H1 (cell line): ENCODE measurements at regions not wholly inside any gene's neighbourhood (a gene's known extent, or its start where the extent isn't known, plus 50 kb on each side); places are given as distances from the start of the nearest gene placed in this dataset.

Experiments used
- CTCF ChIA-PET: fragments of 300-600 bp; sonication (Branson Sonifier 250); formaldehyde crosslinking; loops from one replicate; lab custom pipeline; 2021; ENCODE audit not compliant: partially characterized antibody; lab: Charles Lee
- POLR2A ChIA-PET: fragments of 300-600 bp; sonication (Branson Sonifier 250); formaldehyde crosslinking; loops from one replicate; lab custom pipeline; 2021; ENCODE audit warnings: inconsistent platforms; ENCODE audit not compliant: partially characterized antibody; lab: Charles Lee
- DNase-seq, 2 experiments: peaks; one replicate each; pipeline versions ENCODE4 v3.0.0 to v3.0.0-alpha.2; 2010 to 2022; ENCODE audit warnings: low spot score in 2 of 2, low read depth in 1 of 2, mixed read lengths in 1 of 2
- FAIRE-seq: peaks from 2 replicates; lab custom pipeline; 2011; peaks lifted over from hg19 to GRCh38; lab: Jason Lieb, UNC
- H2AFZ ChIP-seq: 2 replicates; pipeline ENCODE4 v1.8.1; 2012; ENCODE audit warnings: low read length, inconsistent platforms
- H2AK5ac ChIP-seq: 2 replicates; pipeline ENCODE4 v1.6.1; 2013; ENCODE audit warnings: low read depth, low read length
- H2BK120ac ChIP-seq: replicated peaks from 2 replicates; pipeline ENCODE3; 2013; ENCODE audit warnings: low read depth, low read length, inconsistent platforms
- H2BK12ac ChIP-seq: 2 replicates; pipeline ENCODE4 v1.6.1; 2013; ENCODE audit warnings: low read depth, low read length
- H2BK15ac ChIP-seq: 2 replicates; pipeline ENCODE4 v1.6.1; 2013; ENCODE audit warnings: low read length
- H2BK20ac ChIP-seq: 2 replicates; pipeline ENCODE4 v1.6.1; 2013; ENCODE audit warnings: low read length
- H2BK5ac ChIP-seq: 2 replicates; pipeline ENCODE4 v1.6.1; 2013; ENCODE audit warnings: low read depth, low read length
- H3K14ac ChIP-seq: 2 replicates; pipeline ENCODE4 v1.6.1; 2013; ENCODE audit warnings: inconsistent platforms; ENCODE audit not compliant: insufficient read length
- H3K18ac ChIP-seq: 2 replicates; pipeline ENCODE4 v1.6.1; 2013; ENCODE audit warnings: low read length; ENCODE audit errors: extremely low read depth
- H3K23ac ChIP-seq: 2 replicates; pipeline ENCODE4 v1.6.1; 2013; ENCODE audit warnings: inconsistent platforms; ENCODE audit not compliant: insufficient read length
- H3K23me2 ChIP-seq: 2 replicates; pipeline ENCODE4 v1.6.1; 2013; ENCODE audit warnings: low read depth, low read length
- H3K27ac ChIP-seq: 2 replicates; pipeline ENCODE4 v1.6.1; 2011; ENCODE audit warnings: low read depth, low read length, inconsistent platforms
- H3K27me3 ChIP-seq, 4 experiments: replicated peaks in 1 of 4; 1 replicate in 1 of 4; 2 replicates in 3 of 4; pipeline versions ENCODE4 v1.6.1 to v1.8.1; 2011 to 2013; ENCODE audit warnings: low read length in 3 of 4, mild to moderate bottlenecking in 3 of 4, inconsistent platforms in 2 of 4, mixed read lengths in 2 of 4, moderate library complexity in 1 of 4; ENCODE audit not compliant: control insufficient read depth in 3 of 4, insufficient read depth in 3 of 4; ENCODE audit errors: extremely low read depth in 1 of 4
- H3K36me3 ChIP-seq, 4 experiments: 2 replicates each; pipeline versions ENCODE4 v1.6.1 to v1.8.1; 2011 to 2013; ENCODE audit warnings: mild to moderate bottlenecking in 4 of 4, low read length in 3 of 4, moderate library complexity in 2 of 4, control low read depth in 1 of 4, inconsistent platforms in 1 of 4; ENCODE audit not compliant: insufficient read depth in 4 of 4, control insufficient read depth in 2 of 4
- H3K4ac ChIP-seq: replicated peaks from 2 replicates; pipeline ENCODE3; 2013; ENCODE audit warnings: low read length, low read depth, mixed read lengths, inconsistent platforms; ENCODE audit not compliant: insufficient read length
- H3K4me1 ChIP-seq, 4 experiments: replicated peaks in 1 of 4; 1 replicate in 1 of 4; 2 replicates in 3 of 4; pipeline versions ENCODE4 v1.6.1 to v1.8.1; 2011 to 2013; ENCODE audit warnings: low read length in 3 of 4, inconsistent platforms in 2 of 4, mixed read lengths in 1 of 4; ENCODE audit not compliant: insufficient read depth in 4 of 4, control insufficient read depth in 3 of 4
- H3K4me2 ChIP-seq, 2 experiments: 2 replicates each; pipeline versions ENCODE4 v1.6.1 to v1.8.1; 2011 to 2013; ENCODE audit warnings: low read depth in 2 of 2, low read length in 2 of 2, control low read depth in 1 of 2, inconsistent platforms in 1 of 2, mild to moderate bottlenecking in 1 of 2; ENCODE audit not compliant: insufficient read depth in 1 of 2
- H3K4me3 ChIP-seq, 4 experiments: fragments of 200-600, 300-600 bp in 1 of 4; sonication (generic), shearing (Covaris generic), sonication (Bioruptor Twin) in 1 of 4; 2 replicates each; pipeline versions ENCODE4 v1.5.1 to v1.8.1; 2011 to 2016; ENCODE audit warnings: low read length in 4 of 4, low read depth in 3 of 4, control low read depth in 2 of 4, inconsistent platforms in 2 of 4, mild to moderate bottlenecking in 2 of 4, mixed read lengths in 1 of 4, moderate library complexity in 1 of 4; ENCODE audit not compliant: insufficient read depth in 2 of 4; ENCODE audit errors: extremely low read depth in 1 of 4
- H3K56ac ChIP-seq: replicated peaks from 2 replicates; pipeline ENCODE3; 2013; ENCODE audit warnings: low read depth, mild to moderate bottlenecking, mixed read lengths, low read length, inconsistent platforms; ENCODE audit not compliant: insufficient read length
- H3K79me1 ChIP-seq: 2 replicates; pipeline ENCODE4 v1.6.1; 2013; ENCODE audit warnings: low read depth, low read length, control low read depth
- H3K79me2 ChIP-seq, 2 experiments: 2 replicates each; pipeline versions ENCODE4 v1.6.1 to v1.8.1; 2012 to 2013; ENCODE audit warnings: low read length in 2 of 2, mild to moderate bottlenecking in 2 of 2, inconsistent platforms in 1 of 2; ENCODE audit not compliant: insufficient read depth in 2 of 2, control insufficient read depth in 1 of 2
- H3K9ac ChIP-seq, 4 experiments: replicated peaks in 1 of 4; 1 replicate in 1 of 4; 2 replicates in 3 of 4; pipeline versions ENCODE4 v1.6.1 to v1.8.1; 2011 to 2013; ENCODE audit warnings: low read depth in 3 of 4, low read length in 3 of 4, control low read depth in 2 of 4, mild to moderate bottlenecking in 2 of 4, moderate library complexity in 2 of 4, inconsistent platforms in 1 of 4; ENCODE audit errors: extremely low read depth in 1 of 4
- H3K9me3 ChIP-seq, 2 experiments: 2 replicates each; pipeline versions ENCODE4 v1.6.1 to v1.8.1; 2012 to 2013; ENCODE audit warnings: mild to moderate bottlenecking in 2 of 2, moderate library complexity in 2 of 2, control low read depth in 1 of 2, inconsistent platforms in 1 of 2, low read depth in 1 of 2, low read length in 1 of 2, mixed read lengths in 1 of 2; ENCODE audit not compliant: insufficient read depth in 2 of 2
- H4K20me1 ChIP-seq, 2 experiments: replicated peaks in 1 of 2; 2 replicates each; pipeline versions ENCODE3 to v1.8.1; 2011 to 2013; ENCODE audit warnings: inconsistent platforms in 2 of 2, low read length in 2 of 2, mild to moderate bottlenecking in 1 of 2; ENCODE audit not compliant: insufficient read depth in 2 of 2, control insufficient read depth in 1 of 2
- H4K5ac ChIP-seq: 2 replicates; pipeline ENCODE4 v1.6.1; 2013; ENCODE audit warnings: low read length, low read depth, mixed read lengths, inconsistent platforms; ENCODE audit not compliant: insufficient read length
- H4K8ac ChIP-seq: 2 replicates; pipeline ENCODE4 v1.8.0; 2013; ENCODE audit warnings: mild to moderate bottlenecking, moderate library complexity, low read length, inconsistent platforms; ENCODE audit not compliant: insufficient read depth; ENCODE audit errors: extremely low read depth
- H4K91ac ChIP-seq: replicated peaks from 2 replicates; pipeline ENCODE3; 2013; ENCODE audit warnings: low read length, mixed read lengths, inconsistent platforms; ENCODE audit not compliant: insufficient read length
- BCL11A ChIP-seq, 2 experiments: IDR thresholded peaks; one replicate each; pipeline ENCODE4 v1.6.1; 2011; ENCODE audit warnings: low read depth in 2 of 2, low read length in 2 of 2, mild to moderate bottlenecking in 2 of 2
- CBX5 ChIP-seq: fragments of 300-800, 300-1000 bp; sonication (generic); IDR thresholded peaks from 2 replicates; pipeline ENCODE4 v1.7.1; 2016; ENCODE audit warnings: antibody characterized with exemption, low read length, low read depth
- CREB1 ChIP-seq: IDR thresholded peaks from 2 replicates; pipeline ENCODE4 v1.6.1; 2012; ENCODE audit warnings: inconsistent platforms
- EP300 ChIP-seq, 2 experiments: IDR thresholded peaks; 1 replicate in 1 of 2; 2 replicates in 1 of 2; pipeline ENCODE4 v1.6.1; 2011 to 2012; ENCODE audit warnings: low read depth in 2 of 2, low read length in 2 of 2, mild to moderate bottlenecking in 2 of 2, borderline replicate concordance in 1 of 2, inconsistent platforms in 1 of 2, moderate library complexity in 1 of 2
- EZH2 ChIP-seq: fragments of 200-600 bp; sonication (generic); IDR thresholded peaks from 2 replicates; pipeline ENCODE4 v1.7.1; 2012; ENCODE audit warnings: low read depth, mild to moderate bottlenecking, moderate library complexity, low read length, inconsistent platforms; ENCODE audit not compliant: severe bottlenecking
- GTF2F1 ChIP-seq: IDR thresholded peaks from 2 replicates; pipeline ENCODE4 v1.6.1; 2012; ENCODE audit warnings: low read depth, low read length, improper control_type of control experiment, borderline replicate concordance
- JUND ChIP-seq: IDR thresholded peaks from 2 replicates; pipeline ENCODE4 v1.6.1; 2011; ENCODE audit warnings: mild to moderate bottlenecking, improper control_type of control experiment, low read length
- MAFK ChIP-seq: IDR thresholded peaks from 2 replicates; pipeline ENCODE4 v1.6.1; 2012; ENCODE audit warnings: low read depth, mild to moderate bottlenecking, improper control_type of control experiment, low read length
- RAD21 ChIP-seq, 2 experiments: IDR thresholded peaks in 1 of 2; conservative IDR thresholded peaks in 1 of 2; 2 replicates each; pipeline ENCODE4 v1.6.1; 2011; ENCODE audit warnings: low read depth in 2 of 2, low read length in 2 of 2, improper control_type of control experiment in 1 of 2, inconsistent platforms in 1 of 2, mild to moderate bottlenecking in 1 of 2, moderate library complexity in 1 of 2
- RFX5 ChIP-seq: IDR thresholded peaks from 2 replicates; pipeline ENCODE4 v1.6.1; 2011; ENCODE audit warnings: low read depth, low read length, improper control_type of control experiment, borderline replicate concordance
- TAF7 ChIP-seq: optimal IDR thresholded peaks from 2 replicates; pipeline ENCODE3; 2011; ENCODE audit warnings: low read depth, mild to moderate bottlenecking, inconsistent platforms, low read length, moderate library complexity, borderline replicate concordance
- TBP ChIP-seq: IDR thresholded peaks from 2 replicates; pipeline ENCODE4 v1.6.1; 2011; ENCODE audit warnings: low read depth, low read length, improper control_type of control experiment
- WGBS, 2 experiments: shearing (Covaris generic) in 1 of 2; methylation state at CpG; one replicate each; pipeline versions ENCODE4 v1.1.6 to v1.1.7; 2013 to 2015; ENCODE audit warnings: low lambda C conversion rate in 2 of 2, mixed read lengths in 2 of 2, inconsistent platforms in 1 of 2, low coverage in 1 of 2, missing lambda C conversion rate in 1 of 2; ENCODE audit not compliant: insufficient replicate concordance in 2 of 2, insufficient coverage in 1 of 2, insufficient read length in 1 of 2; ENCODE audit errors: extremely low coverage in 1 of 2, missing lambda C conversion rate in 1 of 2; 5-methylcytosine and 5-hydroxymethylcytosine counted together
- TF ChIP-seq, protein P1 (sequence below): IDR thresholded peaks from 2 replicates; pipeline ENCODE4 v1.6.1; 2011; ENCODE audit warnings: low read depth, mild to moderate bottlenecking, low read length; ENCODE audit not compliant: insufficient read depth
- TF ChIP-seq, protein P2 (sequence below): IDR thresholded peaks from 2 replicates; pipeline ENCODE4 v1.6.1; 2012; ENCODE audit warnings: inconsistent platforms

DNA sequence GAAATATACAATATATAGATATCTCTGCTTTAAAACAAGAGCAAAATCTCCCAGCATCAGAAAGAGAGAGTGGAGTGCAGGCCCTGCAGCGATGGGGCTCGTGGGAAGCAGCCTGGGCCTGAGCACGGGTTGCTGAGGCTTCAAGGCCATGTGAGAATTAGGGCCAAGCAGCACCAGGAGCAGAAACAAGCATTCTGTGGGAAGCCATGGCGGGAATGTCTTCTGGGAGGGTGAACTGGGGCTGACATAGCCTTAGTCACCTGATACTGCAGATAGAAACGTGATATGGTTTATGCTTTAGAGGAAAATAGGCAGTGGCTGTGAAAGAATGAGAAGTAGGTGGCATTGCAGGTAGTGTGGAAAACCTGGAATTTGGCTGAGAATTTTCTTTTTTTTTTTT is 472.3 kb downstream of the IRS2 start:
- Histone ChIP-seq H4K20me1 (no peaks in the 10 kb centered on the region), H3K27me3 (no peaks in the 10 kb centered on the region), H2BK12ac (no peak overlapping the region), H2BK15ac (no peak overlapping the region), H3K79me2 (no peaks in the 10 kb centered on the region), H3K4ac (no peak overlapping the region), H2AFZ (no peak overlapping the region), H2BK5ac (no peak overlapping the region), H2BK120ac (no peak overlapping the region), H3K27ac (no peak overlapping the region), H4K5ac (no peak overlapping the region), H2BK20ac (no peak overlapping the region), H3K9ac (no peak overlapping the region), H3K56ac (no peak overlapping the region), H3K4me1 (no peaks in the 10 kb centered on the region), H3K23me2 (no peaks in the 10 kb centered on the region), H3K4me2 (no peak overlapping the region), H3K14ac (no peak overlapping the region), H3K23ac (no peak overlapping the region), H3K9me3 (peaks cover 0 to 19% of the 10 kb centered on the region in 2 experiments; a peak in 2 of 4 replicates), H3K18ac (no peak overlapping the region), H3K36me3 (no peaks in the 10 kb centered on the region), H3K79me1 (no peaks in the 10 kb centered on the region), H3K4me3 (no peak overlapping the region), H4K91ac (no peak overlapping the region), H4K8ac (no peak overlapping the region; the same call in 1 of the 2 replicates), H2AK5ac (no peak overlapping the region)
- no peak for DNase-seq
- 96% methylated on average over 5 of the region's 5 CpGs; no CpG with 5 or more reads in 1 of the 2 experiments for WGBS, 2 experiments
- FAIRE-seq = no peak
- ChIA-PET POLR2A (no interaction called here), CTCF (no interaction called here)
- TF ChIP-seq TBP = no peak
- no peak for TF ChIP-seq GTF2F1
- TF ChIP-seq TAF7 = no peak
- TF ChIP-seq, protein P1, sequence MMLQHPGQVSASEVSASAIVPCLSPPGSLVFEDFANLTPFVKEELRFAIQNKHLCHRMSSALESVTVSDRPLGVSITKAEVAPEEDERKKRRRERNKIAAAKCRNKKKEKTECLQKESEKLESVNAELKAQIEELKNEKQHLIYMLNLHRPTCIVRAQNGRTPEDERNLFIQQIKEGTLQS = no peak
- TF ChIP-seq RAD21 (IDR thresholded peaks at IDR 0.05 in 1 of 2, conservative IDR thresholded peaks at IDR 0.05 in 1 of 2; ENCODE audit: low read depth in 2 of 2, low read length in 2 of 2) = no peak
- no peak for TF ChIP-seq JUND
- TF ChIP-seq, protein P2, sequence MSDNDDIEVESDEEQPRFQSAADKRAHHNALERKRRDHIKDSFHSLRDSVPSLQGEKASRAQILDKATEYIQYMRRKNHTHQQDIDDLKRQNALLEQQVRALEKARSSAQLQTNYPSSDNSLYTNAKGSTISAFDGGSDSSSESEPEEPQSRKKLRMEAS = no peak
- no peak for TF ChIP-seq CBX5
- no peak for TF ChIP-seq RFX5
- TF ChIP-seq EZH2 = no peak
- no peak for TF ChIP-seq MAFK
- TF ChIP-seq CREB1 = no peak
- TF ChIP-seq EP300 (IDR thresholded peaks at IDR 0.05; ENCODE audit: borderline replicate concordance in 1 of 2, low read depth in 2 of 2, low read length in 2 of 2) = no peak
- no peak for TF ChIP-seq BCL11A (IDR thresholded peaks at IDR 0.05; ENCODE audit: low read depth in 2 of 2, low read length in 2 of 2)
